Kidney epithelial cell (primary cell): ENCODE measurements at regions not wholly inside any gene's neighbourhood (a gene's known extent, or its start where the extent isn't known, plus 50 kb on each side); places are given as distances from the start of the nearest gene placed in this dataset.
A peak's percentile ranks its signal among the peaks of the same experiment; 100 is the strongest.
"Not testable (repeated sequence)": the region's sequence is repeated elsewhere in the genome, so short reads cannot be mapped to it uniquely, and the experiment has no call there.

Experiments used
- DNase-seq: peaks from one replicate; pipeline ENCODE4 v3.0.0-alpha.2; 2010; ENCODE audit warnings: low read depth
- H3K27me3 ChIP-seq: 2 replicates; pipeline ENCODE4 v1.6.0; 2011; ENCODE audit warnings: low read length; ENCODE audit not compliant: control insufficient read depth, insufficient read depth
- H3K36me3 ChIP-seq: 2 replicates; pipeline ENCODE4 v1.5.1; 2011; ENCODE audit warnings: low read length; ENCODE audit not compliant: control insufficient read depth, insufficient read depth
- H3K4me3 ChIP-seq: 2 replicates; pipeline ENCODE4 v1.5.1; 2011; ENCODE audit warnings: low read depth, mild to moderate bottlenecking, control low read depth, low read length
- TF ChIP-seq, protein P1 (sequence below): IDR thresholded peaks from 2 replicates; pipeline ENCODE4 v1.5.1; 2011; ENCODE audit warnings: mild to moderate bottlenecking, moderate library complexity, low read length, control low read depth, inconsistent platforms; ENCODE audit not compliant: insufficient read depth, poor library complexity, severe bottlenecking

DNA sequence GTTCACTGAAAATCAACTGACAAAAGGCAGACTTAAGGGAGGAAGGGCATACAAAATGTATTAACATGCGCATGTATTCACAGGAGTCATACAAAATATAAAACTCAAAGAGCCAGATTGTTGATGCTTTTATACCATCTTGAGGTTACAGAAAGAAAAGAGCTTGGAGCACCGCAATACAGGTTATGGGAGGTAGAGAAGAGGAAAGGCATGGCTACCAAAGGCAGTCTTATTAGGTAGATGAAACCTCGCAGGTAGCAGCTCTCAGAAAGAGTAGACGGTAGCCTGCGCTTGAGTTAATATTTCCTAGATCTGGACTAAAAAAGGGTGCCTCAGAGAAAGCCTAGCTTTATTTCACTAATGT lies 69.0 kb upstream of the DHRS4 start:
- TF ChIP-seq, protein P1, sequence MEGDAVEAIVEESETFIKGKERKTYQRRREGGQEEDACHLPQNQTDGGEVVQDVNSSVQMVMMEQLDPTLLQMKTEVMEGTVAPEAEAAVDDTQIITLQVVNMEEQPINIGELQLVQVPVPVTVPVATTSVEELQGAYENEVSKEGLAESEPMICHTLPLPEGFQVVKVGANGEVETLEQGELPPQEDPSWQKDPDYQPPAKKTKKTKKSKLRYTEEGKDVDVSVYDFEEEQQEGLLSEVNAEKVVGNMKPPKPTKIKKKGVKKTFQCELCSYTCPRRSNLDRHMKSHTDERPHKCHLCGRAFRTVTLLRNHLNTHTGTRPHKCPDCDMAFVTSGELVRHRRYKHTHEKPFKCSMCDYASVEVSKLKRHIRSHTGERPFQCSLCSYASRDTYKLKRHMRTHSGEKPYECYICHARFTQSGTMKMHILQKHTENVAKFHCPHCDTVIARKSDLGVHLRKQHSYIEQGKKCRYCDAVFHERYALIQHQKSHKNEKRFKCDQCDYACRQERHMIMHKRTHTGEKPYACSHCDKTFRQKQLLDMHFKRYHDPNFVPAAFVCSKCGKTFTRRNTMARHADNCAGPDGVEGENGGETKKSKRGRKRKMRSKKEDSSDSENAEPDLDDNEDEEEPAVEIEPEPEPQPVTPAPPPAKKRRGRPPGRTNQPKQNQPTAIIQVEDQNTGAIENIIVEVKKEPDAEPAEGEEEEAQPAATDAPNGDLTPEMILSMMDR: no peak
- H3K36me3 ChIP-seq: no peaks in the 10 kb centered on the region
- H3K27me3 ChIP-seq: no peaks in the 10 kb centered on the region
- no peak overlapping the region for H3K4me3 ChIP-seq
- no peak for DNase-seq

DNA sequence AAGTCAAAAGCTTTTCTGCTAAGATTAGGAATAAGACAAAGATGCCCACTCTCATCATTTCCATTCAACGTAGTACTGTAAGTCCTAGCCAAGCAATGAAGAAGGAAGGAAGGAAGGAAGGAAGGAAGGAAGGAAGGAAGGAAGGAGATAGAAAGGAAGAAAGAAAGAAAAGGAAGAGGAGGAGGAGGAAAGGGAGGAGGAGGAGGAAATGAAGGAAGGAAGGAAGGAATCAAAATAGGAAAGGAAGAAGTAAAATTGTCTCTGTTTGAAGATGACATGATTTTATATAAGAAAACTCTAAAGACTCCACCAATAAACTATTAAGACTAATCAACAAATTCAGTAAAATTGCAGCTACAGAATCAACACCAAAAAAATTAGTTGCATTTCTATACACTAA lies 66.0 kb upstream of the DHRS4 start:
- TF ChIP-seq, protein P1: no peak
- Histone ChIP-seq H3K36me3 (no peaks in the 10 kb centered on the region), H3K4me3 (no peak overlapping the region), H3K27me3 (no peaks in the 10 kb centered on the region)
- no peak for DNase-seq

DNA sequence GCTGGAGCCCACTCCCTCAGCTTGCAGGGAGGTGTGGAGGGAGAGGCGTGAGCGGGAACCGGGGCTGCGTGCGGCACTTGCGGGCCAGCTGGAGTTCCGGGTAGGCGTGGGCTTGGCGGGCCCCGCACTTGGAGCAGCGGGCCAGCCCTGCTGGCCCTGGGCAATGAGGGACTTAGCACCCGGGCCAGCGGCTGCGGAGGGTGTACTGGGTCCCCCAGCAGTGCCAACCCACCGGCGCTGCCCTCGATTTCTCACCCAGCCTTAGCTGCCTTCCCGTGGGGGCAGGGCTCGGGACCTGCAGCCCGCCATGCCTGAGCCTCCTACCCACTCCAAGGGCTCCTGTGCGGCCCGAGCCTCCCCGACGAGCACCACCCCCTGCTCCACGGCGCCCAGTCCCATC lies 61.9 kb upstream of the DHRS4 start:
- not testable (repeated sequence) for DNase-seq, H3K27me3 ChIP-seq, H3K36me3 ChIP-seq, H3K4me3 ChIP-seq

DNA sequence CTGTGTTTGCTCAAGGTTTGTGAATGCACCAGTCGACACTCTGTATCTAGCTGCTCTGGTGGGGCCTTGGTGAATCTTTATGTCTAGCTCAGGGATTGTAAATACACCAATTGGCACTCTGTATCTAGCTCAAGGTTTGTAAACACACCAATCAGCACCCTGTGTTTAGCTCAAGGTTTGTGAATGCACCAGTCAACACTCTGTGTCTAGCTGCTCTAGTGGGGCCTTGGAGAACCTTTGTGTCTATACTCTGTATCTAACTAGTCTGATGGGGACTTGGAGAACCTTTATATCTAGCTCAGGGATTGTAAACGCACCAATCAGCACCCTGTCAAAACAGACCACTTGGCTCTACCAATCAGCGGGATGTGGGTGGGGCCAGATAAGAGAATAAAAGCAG lies 61.3 kb upstream of the DHRS4 start:
- not testable (repeated sequence) for H3K4me3 ChIP-seq, DNase-seq, H3K36me3 ChIP-seq, H3K27me3 ChIP-seq

DNA sequence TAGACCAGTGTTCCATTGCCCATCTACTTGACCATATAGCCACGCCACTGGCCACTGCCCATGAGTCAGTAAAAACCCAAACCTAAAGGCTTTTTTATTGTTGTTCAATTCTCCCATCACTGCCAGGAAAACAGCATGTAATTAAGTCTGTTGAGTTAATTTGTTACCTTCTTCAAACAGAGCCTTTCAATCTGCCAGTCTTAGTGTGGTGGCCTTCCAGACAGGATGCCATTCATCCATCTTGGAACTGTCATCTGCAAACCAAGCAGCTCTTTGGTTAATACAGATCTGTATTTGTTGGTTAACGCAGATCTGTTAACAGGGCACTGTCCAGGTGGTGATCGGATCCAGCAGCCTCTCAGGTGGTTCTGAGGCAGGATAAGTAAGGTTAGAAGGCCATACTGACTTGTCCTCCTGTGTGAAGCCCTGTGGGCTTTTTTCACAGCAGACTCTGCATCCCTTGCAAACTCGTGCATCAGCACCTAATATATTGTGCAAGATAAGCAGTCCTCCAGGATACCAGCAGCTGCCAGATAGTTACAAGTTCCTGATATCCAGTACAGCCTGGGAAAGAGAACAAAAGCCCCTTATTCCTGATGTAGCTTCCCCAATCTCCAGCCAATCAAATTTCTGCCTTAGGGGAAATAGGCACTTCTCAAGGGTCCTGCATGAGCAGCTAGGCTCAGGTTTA lies 59.1 kb upstream of the DHRS4 start:
- no peaks in the 10 kb centered on the region for H3K27me3 ChIP-seq
- TF ChIP-seq, protein P1: no peak
- no peak overlapping the region for H3K4me3 ChIP-seq
- H3K36me3 ChIP-seq: no peaks in the 10 kb centered on the region
- DNase-seq: no peak

DNA sequence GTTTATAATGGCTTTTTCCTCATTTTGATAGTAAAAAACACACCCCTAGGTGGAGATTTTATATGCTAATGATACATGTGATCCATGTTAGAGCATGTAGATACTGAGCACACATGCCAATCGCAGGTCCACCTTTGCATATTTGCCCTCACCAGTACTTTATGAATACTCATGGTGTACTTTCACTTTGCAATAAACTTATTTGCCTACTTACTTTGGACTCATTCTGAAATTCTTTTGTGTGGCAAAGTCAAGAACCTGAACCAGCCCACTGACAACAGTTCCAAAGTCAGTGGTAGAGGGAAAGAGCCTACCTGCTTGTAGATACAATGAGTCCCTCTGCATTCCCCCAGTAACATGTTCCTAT lies 58.5 kb upstream of the DHRS4 start:
- TF ChIP-seq, protein P1: no peak
- DNase-seq: no peak
- no peak overlapping the region for H3K4me3 ChIP-seq
- no peaks in the 10 kb centered on the region for H3K27me3 ChIP-seq
- H3K36me3 ChIP-seq: no peaks in the 10 kb centered on the region

DNA sequence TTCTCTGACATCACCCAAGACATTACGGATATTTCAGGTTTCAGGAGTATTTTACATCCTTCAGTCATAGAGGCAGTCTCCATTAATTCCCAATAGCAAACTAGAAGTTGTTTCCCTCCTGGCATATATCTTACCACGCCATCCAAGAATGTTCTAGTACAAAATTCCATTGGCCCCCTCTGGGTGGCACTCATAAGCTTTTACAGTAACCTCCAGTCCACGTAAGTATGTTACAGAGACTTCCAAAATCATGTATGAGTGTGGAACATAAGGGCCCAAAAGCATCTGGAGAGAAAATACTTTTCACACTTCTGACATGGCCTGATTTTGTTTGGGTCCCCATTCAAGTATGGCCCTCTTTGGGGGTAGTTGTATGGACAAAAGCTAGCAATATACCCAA lies 58.1 kb upstream of the DHRS4 start:
- Histone ChIP-seq H3K27me3 (no peaks in the 10 kb centered on the region), H3K36me3 (no peaks in the 10 kb centered on the region), H3K4me3 (no peak overlapping the region)
- TF ChIP-seq, protein P1: peak; percentile 1
- DNase-seq: no peak
